Activated naive CD4-positive, alpha-beta T cell treated with anti-CD3 and anti-CD28 coated beads, Interleukin-2, amount 10 ng/mL, durations not matched to agents 7 days and 5 days (primary cell): ENCODE measurements at regions not wholly inside any gene's neighbourhood (a gene's known extent, or its start where the extent isn't known, plus 50 kb on each side); places are given as distances from the start of the nearest gene placed in this dataset.

Experiments
- CTCF ChIA-PET: fragments of 350-600 bp; sonication (Branson Sonifier 250); formaldehyde crosslinking; loops from one replicate; lab custom pipeline; 2021; ENCODE audit warnings: antibody characterized with exemption; lab: Charles Lee
- DNase-seq: peaks from one replicate; pipeline ENCODE4 v3.0.0-alpha.2; 2020
- H3K27ac Mint-ChIP-seq: one replicate; pipeline ENCODE4 v1.8.0; 2021; ENCODE audit warnings: mild to moderate bottlenecking, moderate library complexity, mixed read lengths
- H3K27me3 Mint-ChIP-seq: one replicate; pipeline ENCODE4 v1.8.0; 2021; ENCODE audit warnings: mild to moderate bottlenecking, mixed read lengths
- H3K36me3 Mint-ChIP-seq: one replicate; pipeline ENCODE4 v1.8.0; 2021; ENCODE audit warnings: mixed read lengths
- H3K4me1 Mint-ChIP-seq: one replicate; pipeline ENCODE4 v1.8.0; 2021; ENCODE audit warnings: mixed read lengths
- H3K4me3 Mint-ChIP-seq: one replicate; pipeline ENCODE4 v1.8.0; 2021; ENCODE audit warnings: mild to moderate bottlenecking, moderate library complexity, mixed read lengths
- H3K9me3 Mint-ChIP-seq: one replicate; pipeline ENCODE4 v1.8.0; 2021; ENCODE audit warnings: mixed read lengths

GRCh38 chr12:66030217-66030781 is 100.3 kb downstream of the LLPH start:
- H3K4me1 Mint-ChIP-seq, result no peaks in the 10 kb centered on the region
- DNase-seq, result no peak
- CTCF ChIA-PET, result no interaction called here
- H3K36me3 Mint-ChIP-seq, result no peaks in the 10 kb centered on the region
- no peaks in the 10 kb centered on the region for H3K9me3 Mint-ChIP-seq
- no peak overlapping the region for H3K4me3 Mint-ChIP-seq
- peaks cover 16% of the 10 kb centered on the region for H3K27me3 Mint-ChIP-seq
- H3K27ac Mint-ChIP-seq, result no peak overlapping the region

GRCh38 chr12:66028390-66028789 is 102.2 kb downstream of the LLPH start:
- H3K27ac Mint-ChIP-seq, result no peak overlapping the region
- no peaks in the 10 kb centered on the region for H3K9me3 Mint-ChIP-seq
- H3K36me3 Mint-ChIP-seq, result no peaks in the 10 kb centered on the region
- H3K4me1 Mint-ChIP-seq, result no peaks in the 10 kb centered on the region
- no peak overlapping the region for H3K4me3 Mint-ChIP-seq
- DNase-seq, result no peak
- CTCF ChIA-PET, result interaction anchor here (1.2 kb wide), 1 partner anchor 13 kb away, joined by 3 read pairs; no protein-coding TSS in a partner anchor
- peaks cover 12% of the 10 kb centered on the region for H3K27me3 Mint-ChIP-seq

GRCh38 chr12:66025477-66025876 is 105.1 kb downstream of the LLPH start:
- no peaks in the 10 kb centered on the region for H3K9me3 Mint-ChIP-seq
- H3K27me3 Mint-ChIP-seq, result peaks cover 3% of the 10 kb centered on the region
- no peak for DNase-seq
- CTCF ChIA-PET, result interaction anchor here (0.9 kb wide), 1 partner anchor 11 kb away, joined by 4 read pairs; no protein-coding TSS in a partner anchor
- no peak overlapping the region for H3K27ac Mint-ChIP-seq
- H3K4me3 Mint-ChIP-seq, result no peak overlapping the region
- H3K36me3 Mint-ChIP-seq, result no peaks in the 10 kb centered on the region
- H3K4me1 Mint-ChIP-seq, result no peaks in the 10 kb centered on the region

- H3K36me3 Mint-ChIP-seq, result no peaks in the 10 kb centered on the region
- no peaks in the 10 kb centered on the region for H3K9me3 Mint-ChIP-seq
- no peaks in the 10 kb centered on the region for H3K27me3 Mint-ChIP-seq
- DNase-seq, result no peak
- no peaks in the 10 kb centered on the region for H3K4me1 Mint-ChIP-seq
- no peak overlapping the region for H3K27ac Mint-ChIP-seq
- no peak overlapping the region for H3K4me3 Mint-ChIP-seq
- CTCF ChIA-PET, result interaction anchor here (0.9 kb wide), 1 partner anchor 10 kb away, joined by 4 read pairs; no protein-coding TSS in a partner anchor
Observed at GRCh38 chr12:66024949-66025348, 105.6 kb downstream of the LLPH start.

GRCh38 chr12:66020481-66020880 is 110.1 kb downstream of the LLPH start:
- no peak overlapping the region for H3K27ac Mint-ChIP-seq
- no peak overlapping the region for H3K4me3 Mint-ChIP-seq
- DNase-seq, result no peak
- H3K36me3 Mint-ChIP-seq, result no peaks in the 10 kb centered on the region
- no peaks in the 10 kb centered on the region for H3K9me3 Mint-ChIP-seq
- H3K27me3 Mint-ChIP-seq, result no peaks in the 10 kb centered on the region
- CTCF ChIA-PET, result no interaction called here
- H3K4me1 Mint-ChIP-seq, result no peaks in the 10 kb centered on the region

GRCh38 chr12:66017736-66018135 is 112.8 kb downstream of the LLPH start:
- H3K27ac Mint-ChIP-seq, result no peak overlapping the region
- no peaks in the 10 kb centered on the region for H3K9me3 Mint-ChIP-seq
- H3K4me3 Mint-ChIP-seq, result no peak overlapping the region
- H3K4me1 Mint-ChIP-seq, result no peaks in the 10 kb centered on the region
- H3K36me3 Mint-ChIP-seq, result no peaks in the 10 kb centered on the region
- CTCF ChIA-PET, result no interaction called here
- no peak for DNase-seq
- no peaks in the 10 kb centered on the region for H3K27me3 Mint-ChIP-seq
